ENCODE measurements at regions not wholly inside any gene's neighbourhood (a gene's known extent, or its start where the extent isn't known, plus 50 kb on each side); places are given as distances from the start of the nearest gene placed in this dataset.

DNA sequence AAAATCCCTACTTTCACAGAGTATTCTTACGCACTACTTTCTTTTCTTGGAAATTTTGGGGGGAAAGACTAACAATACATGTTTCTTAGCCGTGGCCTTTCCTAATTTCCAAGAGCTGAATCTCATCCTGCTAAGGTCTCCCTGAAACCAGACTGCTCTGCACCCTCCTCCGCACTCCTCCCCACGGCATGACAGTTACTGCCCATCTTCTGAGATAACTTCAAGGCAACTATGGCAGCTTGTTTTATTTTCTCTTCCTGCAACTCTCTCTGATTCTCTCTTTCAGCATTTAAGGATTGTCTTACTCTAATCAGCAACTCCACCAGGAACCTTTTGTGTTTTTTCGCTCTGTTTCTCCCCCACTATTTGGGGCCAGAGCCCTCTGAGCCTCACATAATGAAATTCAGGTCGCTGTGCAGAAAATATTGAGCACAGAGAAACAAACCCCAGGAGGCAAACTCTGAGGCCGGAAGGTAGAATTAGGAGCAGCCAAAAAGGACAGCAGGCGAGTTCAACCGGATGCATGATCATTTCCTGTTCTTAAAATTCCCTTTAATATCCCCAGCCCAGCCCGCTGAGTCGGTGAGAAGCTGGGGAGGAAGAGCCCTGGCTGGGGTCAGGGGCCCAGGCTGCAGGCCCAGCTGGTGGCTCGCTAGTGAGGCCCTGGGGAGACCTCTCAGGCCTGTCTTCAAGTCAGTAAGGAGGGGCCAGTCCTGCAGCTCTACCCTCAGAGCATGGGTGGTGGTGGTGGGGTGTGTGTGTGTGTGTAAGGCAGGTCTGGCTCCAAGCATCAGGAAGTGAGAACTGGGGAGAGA, 213.6 kb upstream of the S1PR3 start:
- TF ChIP-seq, protein P1, sequence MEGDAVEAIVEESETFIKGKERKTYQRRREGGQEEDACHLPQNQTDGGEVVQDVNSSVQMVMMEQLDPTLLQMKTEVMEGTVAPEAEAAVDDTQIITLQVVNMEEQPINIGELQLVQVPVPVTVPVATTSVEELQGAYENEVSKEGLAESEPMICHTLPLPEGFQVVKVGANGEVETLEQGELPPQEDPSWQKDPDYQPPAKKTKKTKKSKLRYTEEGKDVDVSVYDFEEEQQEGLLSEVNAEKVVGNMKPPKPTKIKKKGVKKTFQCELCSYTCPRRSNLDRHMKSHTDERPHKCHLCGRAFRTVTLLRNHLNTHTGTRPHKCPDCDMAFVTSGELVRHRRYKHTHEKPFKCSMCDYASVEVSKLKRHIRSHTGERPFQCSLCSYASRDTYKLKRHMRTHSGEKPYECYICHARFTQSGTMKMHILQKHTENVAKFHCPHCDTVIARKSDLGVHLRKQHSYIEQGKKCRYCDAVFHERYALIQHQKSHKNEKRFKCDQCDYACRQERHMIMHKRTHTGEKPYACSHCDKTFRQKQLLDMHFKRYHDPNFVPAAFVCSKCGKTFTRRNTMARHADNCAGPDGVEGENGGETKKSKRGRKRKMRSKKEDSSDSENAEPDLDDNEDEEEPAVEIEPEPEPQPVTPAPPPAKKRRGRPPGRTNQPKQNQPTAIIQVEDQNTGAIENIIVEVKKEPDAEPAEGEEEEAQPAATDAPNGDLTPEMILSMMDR (IDR thresholded peaks at IDR 0.05) = no peak
- intact Hi-C loops (cut with micrococcal nuclease) = no loop called here
- ATAC-seq (peak in 2 of 3 donors; percentile 30 to 42), DNase-seq (no peak)
- Histone ChIP-seq H3K27me3 (ENCODE audit: control insufficient read depth, insufficient read depth, low read length) (no peaks in the 10 kb centered on the region), H3K9me3 (ENCODE audit: control insufficient read depth, insufficient read depth, low read length) (no peaks in the 10 kb centered on the region), H3K4me1 (ENCODE audit: control insufficient read depth, insufficient read depth, low read length) (peaks cover 9% of the 10 kb centered on the region), H3K27ac (ENCODE audit: low read length) (no peak overlapping the region), H3K36me3 (ENCODE audit: control insufficient read depth, insufficient read depth, low read length) (no peaks in the 10 kb centered on the region), H3K4me3 (ENCODE audit: low read length) (no peak overlapping the region)
- no peaks in the 10 kb centered on the region for H3K36me3 Mint-ChIP-seq
- H3K4me3 Mint-ChIP-seq = no peak overlapping the region
- no peaks in the 10 kb centered on the region for H3K9me3 Mint-ChIP-seq
- H3K27me3 Mint-ChIP-seq (ENCODE audit: low read depth in 2 of 2) = peaks cover 4 to 15% of the 10 kb centered on the region in 2 donors
- H3K27ac Mint-ChIP-seq = no peak overlapping the region
- WGBS (ENCODE audit: insufficient coverage) = 30% methylated on average over 11 of the region's 12 CpGs
- H3K4me1 Mint-ChIP-seq = peaks cover 5 to 18% of the 10 kb centered on the region in 2 donors

DNA sequence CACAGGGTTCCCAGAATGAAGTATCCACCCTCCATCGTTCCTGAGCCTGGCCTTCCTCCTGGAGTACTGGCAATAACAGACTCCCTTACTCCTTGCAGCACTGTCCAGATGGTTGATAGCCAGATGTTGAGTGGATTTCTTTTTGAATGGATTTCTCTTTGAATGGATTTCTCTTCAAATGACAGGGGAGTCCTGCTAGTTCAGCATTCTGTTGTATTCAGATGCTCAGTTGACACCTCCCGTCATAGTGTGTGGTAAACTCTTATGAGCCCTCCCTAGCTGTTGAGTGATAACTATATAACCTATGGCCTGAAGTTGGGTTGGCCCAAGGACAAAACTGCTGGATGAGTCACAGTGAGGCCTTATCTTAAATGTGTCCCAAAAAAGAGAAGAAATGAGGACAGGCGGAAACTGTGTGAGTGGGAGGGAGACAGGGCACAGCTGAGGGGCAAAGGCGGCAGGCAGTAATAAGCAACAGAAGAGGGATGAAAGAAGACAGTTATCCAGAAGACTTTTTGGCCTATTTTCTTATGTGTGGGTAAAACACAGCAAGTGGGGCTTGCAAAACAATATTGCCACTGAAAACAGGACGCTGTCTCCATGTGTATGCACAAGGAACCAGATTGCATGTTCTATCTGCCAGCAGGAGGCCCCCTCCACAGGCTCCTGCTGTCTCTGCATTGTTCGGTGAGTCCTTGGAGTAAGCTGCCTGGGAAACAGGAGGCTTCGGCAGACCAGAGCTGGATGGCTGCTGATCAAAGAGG, 209.5 kb upstream of the S1PR3 start:
- Histone ChIP-seq H3K27ac (ENCODE audit: low read length) (no peak overlapping the region), H3K27me3 (ENCODE audit: control insufficient read depth, insufficient read depth, low read length) (no peaks in the 10 kb centered on the region), H3K4me3 (ENCODE audit: low read length) (no peak overlapping the region), H3K4me1 (ENCODE audit: control insufficient read depth, insufficient read depth, low read length) (peaks cover 9% of the 10 kb centered on the region), H3K9me3 (ENCODE audit: control insufficient read depth, insufficient read depth, low read length) (no peaks in the 10 kb centered on the region), H3K36me3 (ENCODE audit: control insufficient read depth, insufficient read depth, low read length) (no peaks in the 10 kb centered on the region)
- DNase-seq (no peak), ATAC-seq (no peak)
- Mint-ChIP-seq H3K36me3 (no peaks in the 10 kb centered on the region), H3K27me3 (ENCODE audit: low read depth in 2 of 2) (peaks cover 10 to 13% of the 10 kb centered on the region in 2 donors), H3K4me1 (peaks cover 5 to 13% of the 10 kb centered on the region in 2 donors), H3K9me3 (no peaks in the 10 kb centered on the region), H3K4me3 (no peak overlapping the region), H3K27ac (no peak overlapping the region)
- TF ChIP-seq, protein P1 (IDR thresholded peaks at IDR 0.05) = no peak
- intact Hi-C loops (cut with micrococcal nuclease) = no loop called here
- WGBS (ENCODE audit: insufficient coverage) = 91% methylated on average over 7 of the region's 7 CpGs

DNA sequence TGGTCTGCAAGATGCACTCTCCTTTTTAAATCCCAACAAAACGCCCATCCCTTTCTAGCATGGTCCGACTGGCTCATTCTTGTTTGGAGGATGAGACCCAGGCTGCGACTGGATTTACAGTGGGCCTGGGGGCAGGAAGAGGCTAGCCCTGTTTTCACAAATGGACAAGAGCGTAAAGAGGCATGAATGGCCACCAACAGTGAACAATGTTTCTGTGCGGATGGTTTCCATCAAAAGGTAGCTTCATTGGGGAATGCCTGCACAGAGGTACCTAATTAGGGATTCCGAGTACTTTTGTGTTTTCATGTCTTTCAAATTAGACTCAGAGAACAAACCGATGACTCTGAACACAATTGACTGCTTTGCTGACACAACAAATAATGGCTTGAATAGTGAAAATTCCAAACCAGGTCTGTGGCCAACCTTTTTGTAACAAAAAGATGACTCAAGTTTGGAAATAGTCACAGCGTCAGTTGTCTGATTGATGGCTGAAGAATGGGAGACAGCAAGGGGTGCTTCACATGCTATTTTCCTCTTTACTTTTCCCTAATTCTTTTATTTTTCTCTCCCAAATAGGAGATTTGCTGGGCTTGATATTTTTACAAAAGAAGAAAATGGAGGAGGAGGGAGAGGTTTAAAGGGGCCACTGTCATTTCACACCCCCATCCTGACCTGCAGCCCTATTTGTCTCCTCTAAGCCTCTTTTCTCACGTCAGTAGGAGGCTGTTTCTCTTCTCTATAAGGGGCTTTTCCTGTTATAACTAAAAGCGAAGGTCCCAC, 208.1 kb upstream of the S1PR3 start:
- Mint-ChIP-seq H3K4me3 (no peak overlapping the region), H3K27me3 (ENCODE audit: low read depth in 2 of 2) (peaks cover 17 to 19% of the 10 kb centered on the region in 2 donors), H3K9me3 (no peaks in the 10 kb centered on the region), H3K4me1 (peaks cover 0 to 5% of the 10 kb centered on the region in 2 donors), H3K27ac (no peak overlapping the region), H3K36me3 (no peaks in the 10 kb centered on the region)
- no peak overlapping the region for H3K4me3 ChIP-seq (ENCODE audit: low read length)
- H3K36me3 ChIP-seq (ENCODE audit: control insufficient read depth, insufficient read depth, low read length) = no peaks in the 10 kb centered on the region
- no peak overlapping the region for H3K27ac ChIP-seq (ENCODE audit: low read length)
- no peaks in the 10 kb centered on the region for H3K27me3 ChIP-seq (ENCODE audit: control insufficient read depth, insufficient read depth, low read length)
- whole genome bisulfite sequencing (ENCODE audit: insufficient coverage) = 77% methylated on average over 9 of the region's 10 CpGs
- intact Hi-C loops (cut with micrococcal nuclease) = no loop called here
- ATAC-seq (no peak), DNase-seq (no peak)
- TF ChIP-seq, protein P1 (IDR thresholded peaks at IDR 0.05) = no peak
- H3K9me3 ChIP-seq (ENCODE audit: control insufficient read depth, insufficient read depth, low read length) = no peaks in the 10 kb centered on the region
- peaks cover 3% of the 10 kb centered on the region for H3K4me1 ChIP-seq (ENCODE audit: control insufficient read depth, insufficient read depth, low read length)
